Ovary (tissue), 3 donors: ENCODE measurements at regions not wholly inside any gene's neighbourhood (a gene's known extent, or its start where the extent isn't known, plus 50 kb on each side); places are given as distances from the start of the nearest gene placed in this dataset.

Experiments
- CTCF ChIP-seq, 3 donors: fragments of 450-650 bp in 2 of 3; fragments of 200-600 bp in 1 of 3; IDR thresholded peaks; one replicate each; pipeline versions ENCODE4 v1.5.1 to v1.8.0; 2016 to 2022; ENCODE audit warnings: antibody characterized with exemption in 3 of 3, mild to moderate bottlenecking in 1 of 3
- EP300 ChIP-seq: sonication (generic); formaldehyde crosslinking; IDR thresholded peaks from one replicate; pipeline ENCODE4 v1.6.1; 2017; ENCODE audit warnings: antibody characterized with exemption
- POLR2A ChIP-seq: fragments of 450-650 bp; IDR thresholded peaks from one replicate; pipeline ENCODE4 v1.6.1; 2017; ENCODE audit warnings: antibody characterized with exemption, mild to moderate bottlenecking, moderate library complexity
- donor health status: DM: no; HTN: no; CAD: no.

DNA sequence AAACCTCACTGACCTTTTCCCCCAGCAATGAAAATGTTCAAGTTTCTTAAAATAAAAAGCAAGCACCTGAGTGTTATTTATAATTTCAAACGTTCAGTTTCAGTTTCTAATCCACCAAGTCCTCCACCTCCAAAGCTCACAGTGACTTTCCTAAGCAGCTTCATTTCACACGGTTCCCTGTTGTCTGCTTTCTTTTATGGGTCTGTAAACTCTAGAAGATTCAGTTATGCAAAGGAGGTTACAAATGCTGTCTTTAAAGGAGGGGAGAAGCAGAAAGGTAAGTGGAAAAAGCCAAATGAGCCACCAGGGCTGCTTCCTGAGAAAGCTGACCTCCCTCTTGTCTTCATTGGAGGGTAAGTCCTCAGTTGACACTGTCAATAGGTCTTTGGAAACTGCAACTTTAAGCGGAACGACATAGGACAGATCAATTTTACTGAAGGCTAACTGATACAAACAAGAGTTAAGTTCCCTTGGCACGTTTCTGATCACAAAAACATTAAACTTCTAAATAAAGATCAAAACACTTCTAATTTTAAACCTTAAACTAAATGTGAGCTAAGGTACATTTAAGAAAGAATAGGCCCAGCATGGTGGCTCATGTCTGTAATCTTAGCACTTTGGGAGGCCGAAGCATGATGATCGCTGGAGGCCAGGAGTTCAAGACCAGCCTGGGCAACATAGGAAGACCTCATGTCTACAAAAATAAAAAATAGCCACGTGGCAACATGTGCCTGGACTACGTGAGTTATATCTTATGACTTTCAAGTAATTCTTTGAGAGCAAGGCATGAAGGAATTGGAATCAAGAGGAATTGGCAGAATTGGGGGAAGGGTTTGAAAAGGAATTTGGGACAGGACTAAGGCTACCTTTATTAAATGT is 151.9 kb upstream of the UBE2E1 start:
- TF ChIP-seq CTCF (IDR thresholded peaks at IDR 0.05) (no peak), POLR2A (no peak), EP300 (no peak)
